ENCODE measurements at regions not wholly inside any gene's neighbourhood (a gene's known extent, or its start where the extent isn't known, plus 50 kb on each side); places are given as distances from the start of the nearest gene placed in this dataset.

GRCh38 chr1:54497338-54497737, 50.7 kb upstream of the ACOT11 start:
- no peak for DNase-seq
- 86 to 89% methylated on average over 6 of the region's 6 CpGs for WGBS, 2 donors
- Histone ChIP-seq H3K27ac (no peak overlapping the region), H3K9me3 (no peaks in the 10 kb centered on the region), H3K4me1 (no peaks in the 10 kb centered on the region), H3K36me3 (ENCODE audit: low read depth, missing control alignments) (no peaks in the 10 kb centered on the region), H3K27me3 (no peaks in the 10 kb centered on the region), H3K4me3 (no peak overlapping the region)
- TF ChIP-seq, protein P1, sequence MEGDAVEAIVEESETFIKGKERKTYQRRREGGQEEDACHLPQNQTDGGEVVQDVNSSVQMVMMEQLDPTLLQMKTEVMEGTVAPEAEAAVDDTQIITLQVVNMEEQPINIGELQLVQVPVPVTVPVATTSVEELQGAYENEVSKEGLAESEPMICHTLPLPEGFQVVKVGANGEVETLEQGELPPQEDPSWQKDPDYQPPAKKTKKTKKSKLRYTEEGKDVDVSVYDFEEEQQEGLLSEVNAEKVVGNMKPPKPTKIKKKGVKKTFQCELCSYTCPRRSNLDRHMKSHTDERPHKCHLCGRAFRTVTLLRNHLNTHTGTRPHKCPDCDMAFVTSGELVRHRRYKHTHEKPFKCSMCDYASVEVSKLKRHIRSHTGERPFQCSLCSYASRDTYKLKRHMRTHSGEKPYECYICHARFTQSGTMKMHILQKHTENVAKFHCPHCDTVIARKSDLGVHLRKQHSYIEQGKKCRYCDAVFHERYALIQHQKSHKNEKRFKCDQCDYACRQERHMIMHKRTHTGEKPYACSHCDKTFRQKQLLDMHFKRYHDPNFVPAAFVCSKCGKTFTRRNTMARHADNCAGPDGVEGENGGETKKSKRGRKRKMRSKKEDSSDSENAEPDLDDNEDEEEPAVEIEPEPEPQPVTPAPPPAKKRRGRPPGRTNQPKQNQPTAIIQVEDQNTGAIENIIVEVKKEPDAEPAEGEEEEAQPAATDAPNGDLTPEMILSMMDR (IDR thresholded peaks at IDR 0.05): no peak
- TF ChIP-seq POLR2A (IDR thresholded peaks at IDR 0.05): no peak
- intact Hi-C loops (cut with DNase I; ENCODE audit: low total_unique reads): no loop called here

- 84 to 96% methylated on average over 7 of the region's 7 CpGs for WGBS, 2 donors
- Histone ChIP-seq H3K36me3 (ENCODE audit: low read depth, missing control alignments) (no peaks in the 10 kb centered on the region), H3K4me3 (no peak overlapping the region), H3K4me1 (peaks cover under 1% of the 10 kb centered on the region), H3K27ac (no peak overlapping the region), H3K9me3 (no peaks in the 10 kb centered on the region), H3K27me3 (no peaks in the 10 kb centered on the region)
- TF ChIP-seq, protein P1 (IDR thresholded peaks at IDR 0.05): no peak
- TF ChIP-seq POLR2A (IDR thresholded peaks at IDR 0.05): no peak
- intact Hi-C loops (cut with DNase I; ENCODE audit: low total_unique reads): no loop called here
- no peak for DNase-seq
Observed at GRCh38 chr1:54495954-54496353, 52.1 kb upstream of the ACOT11 start.

- no peak for TF ChIP-seq POLR2A (IDR thresholded peaks at IDR 0.05)
- TF ChIP-seq, protein P1 (IDR thresholded peaks at IDR 0.05): no peak
- WGBS, 2 donors: 88 to 97% methylated on average over 2 of the region's 2 CpGs
- Histone ChIP-seq H3K36me3 (ENCODE audit: low read depth, missing control alignments) (no peaks in the 10 kb centered on the region), H3K4me1 (peaks cover 15% of the 10 kb centered on the region), H3K9me3 (no peaks in the 10 kb centered on the region), H3K27me3 (no peaks in the 10 kb centered on the region), H3K27ac (no peak overlapping the region), H3K4me3 (no peak overlapping the region)
- no peak for DNase-seq
- intact Hi-C loops (cut with DNase I; ENCODE audit: low total_unique reads): no loop called here
Observed at GRCh38 chr1:54493608-54494007, 54.4 kb upstream of the ACOT11 start.

DNA sequence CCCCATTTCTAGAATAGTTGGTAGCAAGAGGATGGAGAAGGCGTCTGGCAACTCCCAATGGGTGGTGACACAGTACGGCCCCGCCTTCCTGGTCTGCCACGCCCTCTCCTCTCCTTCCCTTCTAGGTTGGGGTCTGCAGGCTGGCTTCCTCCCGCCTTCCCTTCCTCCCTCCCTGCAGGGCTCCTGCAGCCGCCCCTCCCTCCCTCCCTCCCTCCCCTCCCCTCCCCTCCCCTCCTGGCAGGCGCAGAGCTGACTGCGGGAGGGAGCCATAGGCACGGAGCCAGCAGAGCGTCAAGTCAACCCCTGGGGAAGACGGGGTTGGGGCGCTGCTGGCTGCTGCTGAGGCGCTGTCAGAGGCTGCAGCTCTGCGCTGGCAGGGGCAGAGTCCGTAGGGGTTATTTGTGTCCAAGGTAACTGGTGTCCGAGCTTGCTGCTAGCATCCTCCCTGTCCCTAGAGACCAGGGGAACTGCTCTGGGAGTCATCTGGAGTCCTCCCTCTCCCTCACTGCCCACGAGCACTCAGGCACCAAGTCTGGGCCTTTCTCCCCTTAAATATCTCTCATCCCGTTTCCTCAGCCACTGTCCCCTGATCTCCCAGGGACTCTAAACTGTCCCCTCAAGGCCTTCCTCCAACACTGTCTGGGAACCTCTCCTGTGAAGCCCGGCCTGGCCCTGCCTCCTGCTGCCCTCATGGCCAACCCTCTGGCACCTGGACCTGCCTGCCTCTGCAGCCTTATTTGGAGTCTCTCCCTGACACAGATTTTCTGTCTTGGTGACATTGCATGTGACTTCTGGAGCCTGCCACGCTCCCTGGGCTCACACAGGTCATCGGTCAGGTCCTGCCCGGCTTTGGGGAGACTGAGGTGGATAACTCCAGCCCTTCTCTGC, 57.4 kb upstream of the ACOT11 start:
- H3K4me3 ChIP-seq: no peak overlapping the region
- peaks cover 27% of the 10 kb centered on the region for H3K4me1 ChIP-seq
- 22 to 26% methylated on average over 17 to 20 of the region's 22 CpGs for WGBS, 2 donors
- TF ChIP-seq, protein P1 (IDR thresholded peaks at IDR 0.05): no peak
- TF ChIP-seq POLR2A (IDR thresholded peaks at IDR 0.05): no peak
- no peak for DNase-seq
- no peaks in the 10 kb centered on the region for H3K27me3 ChIP-seq
- no peaks in the 10 kb centered on the region for H3K36me3 ChIP-seq (ENCODE audit: low read depth, missing control alignments)
- no peaks in the 10 kb centered on the region for H3K9me3 ChIP-seq
- intact Hi-C loops (cut with DNase I; ENCODE audit: low total_unique reads): no loop called here
- H3K27ac ChIP-seq: no peak overlapping the region

Data from testis (tissue), 2 donors.